ENCODE measurements at regions not wholly inside any gene's neighbourhood (a gene's known extent, or its start where the extent isn't known, plus 50 kb on each side); places are given as distances from the start of the nearest gene placed in this dataset.

GRCh38 chr5:175579742-175580432, 78.0 kb upstream of the HRH2 start:
- H3K27me3 ChIP-seq, result peaks cover 32% of the 10 kb centered on the region
- H3K27ac ChIP-seq, result no peak overlapping the region
- no peaks in the 10 kb centered on the region for H3K4me1 ChIP-seq
- no peak overlapping the region for H3K4me3 ChIP-seq
- TF ChIP-seq POLR2AphosphoS5 (IDR thresholded peaks at IDR 0.05), result no peak
- TF ChIP-seq POLR2A (IDR thresholded peaks at IDR 0.05), result no peak
- no peak for TF ChIP-seq EP300 (IDR thresholded peaks at IDR 0.05)
- no peak for TF ChIP-seq CTCF (IDR thresholded peaks at IDR 0.05)
- no peaks in the 10 kb centered on the region for H3K36me3 ChIP-seq
- no peak for ATAC-seq
- WGBS, 2 donors (ENCODE audit: low coverage in 1 of 2), result 67 to 73% methylated on average over 11 of the region's 11 CpGs
- peaks cover 0 to 9% (median 0%) of the 10 kb centered on the region in 3 donors for H3K9me3 ChIP-seq

- 69 to 100% methylated on average over 2 to 4 of the region's 4 CpGs for WGBS, 2 donors (ENCODE audit: low coverage in 1 of 2)
- Histone ChIP-seq H3K27ac (no peak overlapping the region), H3K4me1 (no peaks in the 10 kb centered on the region)
Observed at GRCh38 chr5:175582697-175583096, 75.2 kb upstream of the HRH2 start.

GRCh38 chr5:175585567-175585966, 72.3 kb upstream of the HRH2 start:
- H3K4me3 ChIP-seq, result no peak overlapping the region
- peaks cover 0 to 14% (median 0%) of the 10 kb centered on the region in 3 donors for H3K9me3 ChIP-seq
- no peak for ATAC-seq
- no peaks in the 10 kb centered on the region for H3K36me3 ChIP-seq
- no CpG with 5 or more reads among the region's 5 CpGs for WGBS, 2 donors (ENCODE audit: low coverage in 1 of 2)
- H3K4me1 ChIP-seq, result no peaks in the 10 kb centered on the region
- TF ChIP-seq CTCF (IDR thresholded peaks at IDR 0.05), result no peak
- TF ChIP-seq POLR2A (IDR thresholded peaks at IDR 0.05), result no peak
- TF ChIP-seq POLR2AphosphoS5 (IDR thresholded peaks at IDR 0.05), result no peak
- no peak for TF ChIP-seq EP300 (IDR thresholded peaks at IDR 0.05)
- H3K27me3 ChIP-seq, result peaks cover 4% of the 10 kb centered on the region
- H3K27ac ChIP-seq, result no peak overlapping the region

More at GRCh38 chr5:175582697-175583096, 75.2 kb upstream of the HRH2 start:
- H3K27me3 ChIP-seq, result peaks cover 10% of the 10 kb centered on the region
- H3K4me3 ChIP-seq, result no peak overlapping the region
- peaks cover 0 to 14% (median 0%) of the 10 kb centered on the region in 3 donors for H3K9me3 ChIP-seq
- TF ChIP-seq POLR2A (IDR thresholded peaks at IDR 0.05), result no peak
- no peak for TF ChIP-seq POLR2AphosphoS5 (IDR thresholded peaks at IDR 0.05)
- no peak for TF ChIP-seq EP300 (IDR thresholded peaks at IDR 0.05)
- TF ChIP-seq CTCF (IDR thresholded peaks at IDR 0.05), result no peak
- H3K36me3 ChIP-seq, result no peaks in the 10 kb centered on the region
- no peak for ATAC-seq

- H3K27ac ChIP-seq, result no peak overlapping the region
- H3K36me3 ChIP-seq, result no peaks in the 10 kb centered on the region
- ATAC-seq, result no peak
- H3K4me1 ChIP-seq, result no peaks in the 10 kb centered on the region
- peaks cover 4% of the 10 kb centered on the region for H3K27me3 ChIP-seq
- no peak overlapping the region for H3K4me3 ChIP-seq
- peaks cover 0 to 5% (median 0%) of the 10 kb centered on the region in 3 donors for H3K9me3 ChIP-seq
- 56 to 78% methylated on average over 1 to 4 of the region's 5 CpGs for WGBS, 2 donors (ENCODE audit: low coverage in 1 of 2)
- TF ChIP-seq POLR2AphosphoS5 (IDR thresholded peaks at IDR 0.05), result no peak
- TF ChIP-seq EP300 (IDR thresholded peaks at IDR 0.05), result no peak
- TF ChIP-seq POLR2A (IDR thresholded peaks at IDR 0.05), result no peak
- TF ChIP-seq CTCF (IDR thresholded peaks at IDR 0.05), result no peak
Observed at GRCh38 chr5:175588709-175589429, 69.0 kb upstream of the HRH2 start.

Measured in gastroesophageal sphincter (tissue), 4 donors.